GM19351 (cell line): ENCODE measurements at regions not wholly inside any gene's neighbourhood (a gene's known extent, or its start where the extent isn't known, plus 50 kb on each side); places are given as distances from the start of the nearest gene placed in this dataset.
A peak's percentile ranks its signal among the peaks of the same experiment; 100 is the strongest.

ENCODE experiments used
- ATAC-seq: cut with Tn5 transposase; IDR thresholded peaks from one replicate; pipeline ENCODE4 v1.9.1; 2021; ENCODE audit warnings: mild to moderate bottlenecking, moderate library complexity; ENCODE audit not compliant: unreplicated experiment

DNA sequence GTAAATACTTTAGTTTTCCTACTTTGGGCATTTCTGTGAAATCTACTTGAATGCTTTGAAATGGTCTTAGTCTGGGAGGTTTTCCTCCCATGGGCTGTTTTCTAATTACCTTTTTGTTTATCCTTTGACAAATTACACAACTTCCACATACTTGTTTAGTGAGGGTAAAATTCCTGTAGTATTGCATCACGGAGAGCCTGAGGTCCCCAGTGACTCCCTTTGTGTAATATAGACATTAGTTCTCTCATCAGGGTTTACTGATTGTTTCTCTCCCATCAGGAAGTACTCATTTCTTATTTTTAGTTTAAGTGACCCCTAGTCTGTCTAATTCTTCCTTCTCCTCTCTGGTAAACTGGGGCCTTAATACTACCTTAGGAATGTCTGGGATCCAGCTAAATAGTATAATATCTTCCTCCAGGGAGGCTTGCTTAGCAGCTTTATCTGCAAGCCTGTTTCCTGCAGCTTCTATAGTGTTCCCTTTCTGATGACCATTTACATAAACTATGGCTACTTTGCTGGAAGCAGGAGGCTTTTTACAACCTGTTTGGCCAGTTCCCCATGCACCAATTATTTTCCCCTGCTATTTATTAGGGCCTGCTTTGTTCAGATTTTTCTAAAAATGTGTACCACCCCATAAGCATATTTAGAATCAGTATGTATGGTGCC lies 87.2 kb upstream of the XCR1 start:
- ATAC-seq: no peak

GRCh38 chr3:46113608-46114007 lies 86.3 kb upstream of the XCR1 start:
- no peak for ATAC-seq

DNA sequence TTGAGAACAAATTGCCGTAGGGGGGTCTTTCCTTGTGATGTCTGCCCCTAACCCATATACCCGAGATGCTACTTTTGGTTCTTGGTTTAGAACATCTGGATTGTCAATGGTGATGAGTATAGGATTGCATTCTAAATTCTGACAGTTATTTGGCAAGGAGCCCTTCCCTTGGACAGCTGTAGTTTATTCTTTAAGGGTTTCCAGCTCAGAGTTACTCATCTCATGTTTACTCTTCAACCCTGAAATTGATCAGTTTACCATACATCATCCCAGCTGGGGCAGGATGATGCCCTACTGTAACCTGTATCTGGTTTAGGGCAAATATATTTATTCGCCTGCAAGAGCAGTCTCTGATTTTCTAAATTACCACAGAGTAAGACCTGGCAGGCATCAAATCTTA lies 85.7 kb upstream of the XCR1 start:
- no peak for ATAC-seq

GRCh38 chr3:46112296-46112695 lies 85.0 kb upstream of the XCR1 start:
- no peak for ATAC-seq

DNA sequence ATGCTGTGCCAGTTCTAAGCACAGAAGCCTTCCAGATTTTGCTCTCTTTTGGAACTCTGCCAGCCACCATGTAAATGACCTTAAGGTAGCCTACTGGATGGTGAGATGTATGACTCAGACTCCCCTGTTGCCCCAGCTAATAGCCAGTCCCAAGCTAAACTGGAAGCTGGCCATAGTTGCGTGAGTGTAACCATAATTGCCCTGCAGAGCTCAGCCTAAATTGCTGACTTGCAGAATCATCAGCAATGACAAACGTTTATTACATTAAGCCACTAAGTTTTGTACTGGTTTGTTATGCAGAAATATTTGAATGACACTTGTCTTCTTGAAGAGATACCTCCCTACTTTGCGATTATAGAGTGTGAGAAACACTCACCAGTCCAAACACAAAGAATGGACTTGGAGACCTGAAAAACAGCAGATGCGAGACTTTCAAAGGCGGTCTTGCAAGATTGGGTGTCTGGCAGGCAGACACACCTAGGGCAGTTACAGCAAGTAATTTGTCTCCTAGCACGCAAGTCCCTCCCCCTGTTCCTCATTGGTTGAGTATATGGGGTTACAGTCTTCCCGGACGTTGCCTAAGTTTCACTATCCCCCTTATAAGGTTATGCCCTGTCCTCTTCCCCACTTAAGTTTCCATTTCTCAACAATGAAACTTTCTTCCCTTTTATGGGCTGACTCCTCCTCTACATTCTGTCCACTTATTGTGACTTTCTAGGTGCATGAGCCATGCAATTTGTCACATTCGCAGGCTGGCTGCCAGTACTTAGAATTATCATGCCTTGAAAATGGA lies 83.6 kb upstream of the XCR1 start:
- no peak for ATAC-seq

GRCh38 chr3:46107682-46108081 lies 80.4 kb upstream of the XCR1 start:
- ATAC-seq: no peak

GRCh38 chr3:46105306-46105919 lies 78.1 kb upstream of the XCR1 start:
- no peak for ATAC-seq

DNA sequence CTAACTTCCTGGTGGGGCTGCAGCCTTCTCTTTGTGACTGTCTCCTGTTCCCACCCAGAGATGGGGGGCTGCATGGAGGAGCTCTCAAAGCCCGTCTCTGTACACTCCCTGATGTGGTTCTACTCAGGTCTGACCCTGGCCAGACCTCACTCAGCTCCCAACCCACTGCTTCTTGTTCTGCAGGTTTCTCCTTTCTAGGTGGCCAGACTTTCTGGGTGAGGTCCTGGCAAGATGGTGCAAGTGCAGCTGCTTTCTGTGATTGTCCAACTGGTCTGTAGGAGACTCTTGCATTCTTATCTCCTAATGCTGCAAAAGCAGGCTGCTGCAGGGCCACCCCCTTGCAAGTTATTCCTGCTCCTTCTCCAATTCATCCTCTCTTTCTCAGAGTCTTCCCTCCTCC lies 77.4 kb upstream of the XCR1 start:
- no peak for ATAC-seq

DNA sequence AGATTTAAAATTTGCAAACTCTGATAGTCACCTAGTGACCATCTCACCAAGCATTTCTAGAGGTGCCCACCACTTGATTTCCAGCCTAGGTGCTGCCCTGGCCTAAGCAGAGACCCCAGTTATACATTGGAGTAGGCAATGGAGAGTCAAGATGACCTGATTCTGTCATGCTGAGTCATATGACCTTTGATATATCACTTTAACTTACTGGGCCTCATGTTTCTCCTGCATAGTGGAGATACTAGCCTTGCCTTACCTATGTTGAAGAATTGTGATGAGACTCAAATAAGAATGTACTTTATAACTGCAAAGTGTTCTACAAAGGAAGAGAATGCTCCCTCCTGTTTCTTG lies 75.5 kb upstream of the XCR1 start:
- ATAC-seq: no peak

DNA sequence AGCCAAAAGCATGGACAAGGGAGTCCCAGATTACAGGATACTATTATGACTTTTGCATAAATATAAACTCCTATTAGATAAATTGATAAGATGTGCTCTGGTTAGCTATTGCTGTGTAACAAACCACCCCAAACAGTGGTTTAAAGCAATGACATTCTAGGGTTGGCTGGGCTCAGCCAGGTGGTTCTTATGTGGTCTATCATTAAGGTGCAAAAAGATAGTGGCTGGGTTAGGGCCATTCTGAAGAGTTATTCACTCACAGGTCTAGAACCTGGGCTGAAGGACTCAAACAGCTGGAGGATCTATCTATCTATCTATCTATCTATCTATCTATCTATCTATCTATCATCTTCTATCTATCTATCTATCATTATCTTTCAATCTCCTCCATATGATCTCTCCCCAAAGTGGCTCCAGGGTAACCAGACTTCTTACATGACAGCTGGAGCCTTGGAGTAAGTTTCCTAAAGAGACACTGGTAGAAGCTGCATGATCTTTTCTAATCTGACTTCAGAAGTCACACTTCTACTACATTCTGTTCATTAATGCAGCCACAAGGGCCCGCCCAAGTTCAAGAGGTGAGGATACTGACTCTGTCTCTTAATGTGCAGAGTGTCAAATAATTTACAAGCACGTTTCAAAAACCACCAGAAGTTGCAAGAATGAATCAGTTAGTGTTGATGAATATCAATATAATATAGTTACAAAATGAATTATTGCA lies 74.9 kb upstream of the XCR1 start:
- no peak for ATAC-seq

GRCh38 chr3:46100812-46101211 lies 73.5 kb upstream of the XCR1 start:
- no peak for ATAC-seq

- peak; percentile 51 for ATAC-seq
Measured at GRCh38 chr3:46098319-46098761, 71.1 kb upstream of the XCR1 start.

DNA sequence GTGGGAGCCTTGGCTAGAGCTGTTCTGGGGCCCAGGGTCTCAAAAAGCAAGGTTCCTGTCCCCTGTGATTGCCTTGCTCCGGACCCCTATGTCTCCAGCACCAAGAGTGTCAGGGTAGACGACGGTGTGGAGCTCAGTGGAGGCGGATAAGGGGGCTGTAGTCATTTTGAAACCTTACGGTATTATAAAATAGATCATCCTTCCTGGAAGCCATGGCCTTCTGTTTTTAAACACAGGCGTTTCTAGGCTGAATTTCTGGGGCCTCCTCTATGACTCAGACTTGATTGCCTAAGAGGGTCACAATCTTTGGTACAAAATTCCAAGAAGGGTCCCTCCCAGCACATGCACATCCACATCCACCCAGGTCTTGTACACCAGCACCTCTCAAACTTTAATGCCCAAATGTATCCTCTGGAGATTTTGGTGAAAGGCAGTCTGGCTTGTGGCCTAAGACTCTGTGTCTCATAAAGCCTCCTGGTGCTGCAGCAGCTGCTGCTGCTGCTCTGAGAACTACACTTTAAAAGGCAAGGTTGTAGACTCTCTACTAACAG lies 70.5 kb upstream of the XCR1 start:
- ATAC-seq: peak; percentile 17

DNA sequence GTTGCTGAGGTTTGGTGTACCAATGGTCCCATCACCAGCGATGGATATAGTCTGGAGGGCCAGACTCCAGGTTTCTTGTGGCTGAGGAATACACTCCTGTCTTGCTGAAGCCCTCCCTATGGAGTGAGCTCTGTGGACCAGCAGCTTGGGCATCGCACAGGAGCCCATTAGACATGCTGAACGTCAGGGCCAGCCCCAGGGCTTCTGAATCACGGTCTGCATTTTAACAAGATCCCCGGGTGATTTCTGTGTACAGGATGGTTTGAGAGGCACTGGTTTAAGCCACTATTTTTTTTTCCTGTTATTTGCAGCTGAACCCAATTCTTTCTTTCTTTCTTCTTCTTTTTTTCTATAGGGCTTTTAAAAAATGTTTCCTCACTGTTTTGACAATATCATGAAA lies 69.5 kb upstream of the XCR1 start:
- ATAC-seq: no peak

DNA sequence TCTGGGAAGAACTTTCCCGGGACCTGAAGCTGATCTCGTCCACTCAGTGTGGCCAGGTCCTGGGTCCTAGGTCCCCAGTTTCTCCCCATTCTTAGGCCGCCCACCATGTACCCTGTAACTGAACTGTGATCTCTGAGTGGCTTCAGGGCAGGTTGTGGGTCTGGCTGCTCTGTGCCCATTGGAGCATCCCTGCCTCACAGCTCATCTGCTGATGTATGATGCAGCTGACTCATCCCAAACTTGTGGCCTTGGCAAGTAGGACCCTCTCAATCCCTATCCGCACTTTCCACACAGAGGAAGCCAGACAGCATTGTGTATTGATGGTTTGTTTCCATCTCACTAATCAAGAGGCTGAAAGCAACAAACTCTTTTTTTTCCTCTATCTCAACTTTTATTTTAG lies 69.1 kb upstream of the XCR1 start:
- no peak for ATAC-seq

DNA sequence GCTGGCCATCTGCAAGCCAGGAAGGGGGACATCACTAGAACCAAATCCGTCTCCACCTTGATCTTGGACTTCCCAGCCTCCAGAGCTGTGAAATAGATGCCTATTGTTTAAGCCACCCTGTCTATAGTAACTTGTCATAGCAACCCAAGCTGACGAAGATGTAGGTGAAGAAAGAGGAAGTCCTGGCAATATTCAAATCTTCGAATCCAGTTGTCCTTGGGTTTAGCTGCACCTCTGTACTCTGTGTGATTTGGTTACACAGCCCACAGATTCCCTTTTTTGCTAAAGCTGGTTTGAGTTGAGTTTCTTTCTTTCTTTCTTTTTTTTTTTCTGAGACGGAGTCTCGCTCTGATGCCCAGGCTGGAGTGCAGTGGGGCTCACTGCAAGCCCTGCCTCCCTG lies 68.0 kb upstream of the XCR1 start:
- peak; percentile 56 for ATAC-seq

DNA sequence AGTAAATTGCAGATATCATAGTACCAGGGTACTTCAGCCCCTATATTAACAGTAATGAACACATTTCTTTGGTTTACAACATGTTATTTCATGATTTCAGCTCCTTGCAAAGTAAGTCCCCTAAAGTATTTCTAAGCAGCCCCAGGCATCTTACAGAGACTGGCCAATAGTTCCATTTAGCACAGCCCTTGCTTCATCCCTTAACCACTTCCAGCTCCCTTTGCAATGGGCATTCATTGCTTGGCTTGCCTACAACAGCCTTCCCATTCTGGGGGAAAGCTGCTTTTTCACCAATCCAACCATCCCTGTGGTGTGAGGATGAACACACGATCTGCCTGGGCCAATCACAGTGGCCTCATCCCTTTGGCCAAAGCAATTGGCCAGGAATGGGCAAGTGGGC lies 67.2 kb upstream of the XCR1 start:
- no peak for ATAC-seq

DNA sequence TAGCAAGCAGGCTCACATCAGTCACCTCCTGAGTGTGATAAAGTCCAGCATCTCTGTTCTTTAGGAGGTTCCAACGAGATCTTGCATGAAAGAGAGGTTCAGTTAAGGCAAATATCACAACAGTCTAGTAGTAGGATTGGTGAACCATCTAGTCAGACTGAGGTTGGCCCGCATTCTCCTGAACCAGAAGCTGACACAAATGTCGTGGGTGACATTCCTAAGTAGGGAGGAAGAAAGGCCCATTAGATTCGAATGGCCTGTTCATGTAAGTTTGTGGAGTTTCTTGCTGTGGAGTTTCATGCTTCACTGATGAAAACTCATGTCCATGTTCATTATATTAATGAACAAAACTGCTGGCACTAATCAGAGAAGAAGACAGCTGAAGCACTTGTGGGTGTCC lies 66.7 kb upstream of the XCR1 start:
- ATAC-seq: no peak

GRCh38 chr3:46093327-46093942 lies 66.2 kb upstream of the XCR1 start:
- no peak for ATAC-seq

DNA sequence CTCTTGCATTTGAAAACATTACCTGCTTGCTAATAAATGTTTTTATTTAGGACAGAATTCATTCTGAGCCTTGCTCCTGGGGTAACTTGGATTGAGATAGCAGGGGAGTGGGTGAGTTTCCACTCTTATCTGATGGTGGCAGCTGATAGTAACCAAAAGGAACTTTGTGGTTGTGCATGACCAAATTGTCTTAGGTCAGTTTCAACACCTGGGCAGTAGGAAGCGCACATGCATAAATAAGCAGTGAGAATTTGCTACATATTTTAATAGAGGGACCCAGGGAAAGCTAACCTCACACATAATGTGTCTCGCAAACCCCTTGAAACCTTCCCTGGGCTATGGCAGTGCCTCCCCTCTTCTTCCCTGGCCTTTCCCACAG lies 65.4 kb upstream of the XCR1 start:
- peak; percentile 31 for ATAC-seq
